VCaP (cell line): ENCODE measurements at regions not wholly inside any gene's neighbourhood (a gene's known extent, or its start where the extent isn't known, plus 50 kb on each side); places are given as distances from the start of the nearest gene placed in this dataset.
"Not testable (repeated sequence)": the region's sequence is repeated elsewhere in the genome, so short reads cannot be mapped to it uniquely, and the experiment has no call there.

Experiments used
- H3K27ac ChIP-seq: fragments of 450-650 bp; 2 replicates; pipeline ENCODE4 v1.5.1; 2017
- CTCF ChIP-seq: fragments of 450-650 bp; conservative IDR thresholded peaks from 2 replicates; pipeline ENCODE4 v1.5.1; 2017; ENCODE audit warnings: mild to moderate bottlenecking, moderate library complexity

GRCh38 chr2:234395891-234396420, 100.9 kb downstream of the ARL4C start:
- TF ChIP-seq CTCF = no peak
- no peak overlapping the region for H3K27ac ChIP-seq

- no peak for TF ChIP-seq CTCF
- H3K27ac ChIP-seq = no peak overlapping the region
Observed at GRCh38 chr2:234394450-234394849, 102.4 kb downstream of the ARL4C start.

GRCh38 chr2:234393354-234393753, 103.5 kb downstream of the ARL4C start:
- H3K27ac ChIP-seq = no peak overlapping the region
- no peak for TF ChIP-seq CTCF

GRCh38 chr2:234392041-234392615, 104.8 kb downstream of the ARL4C start:
- TF ChIP-seq CTCF = no peak
- no peak overlapping the region for H3K27ac ChIP-seq

- no peak for TF ChIP-seq CTCF
- no peak overlapping the region for H3K27ac ChIP-seq
Observed at GRCh38 chr2:234391625-234392024, 105.3 kb downstream of the ARL4C start.

GRCh38 chr2:234389661-234390060, 107.2 kb downstream of the ARL4C start:
- H3K27ac ChIP-seq = not testable (repeated sequence)

- H3K27ac ChIP-seq = no peak overlapping the region
- TF ChIP-seq CTCF = no peak
Observed at GRCh38 chr2:234388591-234388990, 108.3 kb downstream of the ARL4C start.

- no peak for TF ChIP-seq CTCF
- no peak overlapping the region for H3K27ac ChIP-seq
Observed at GRCh38 chr2:234386971-234387370, 109.9 kb downstream of the ARL4C start.
